ENCODE measurements at regions not wholly inside any gene's neighbourhood (a gene's known extent, or its start where the extent isn't known, plus 50 kb on each side); places are given as distances from the start of the nearest gene placed in this dataset.

DNA sequence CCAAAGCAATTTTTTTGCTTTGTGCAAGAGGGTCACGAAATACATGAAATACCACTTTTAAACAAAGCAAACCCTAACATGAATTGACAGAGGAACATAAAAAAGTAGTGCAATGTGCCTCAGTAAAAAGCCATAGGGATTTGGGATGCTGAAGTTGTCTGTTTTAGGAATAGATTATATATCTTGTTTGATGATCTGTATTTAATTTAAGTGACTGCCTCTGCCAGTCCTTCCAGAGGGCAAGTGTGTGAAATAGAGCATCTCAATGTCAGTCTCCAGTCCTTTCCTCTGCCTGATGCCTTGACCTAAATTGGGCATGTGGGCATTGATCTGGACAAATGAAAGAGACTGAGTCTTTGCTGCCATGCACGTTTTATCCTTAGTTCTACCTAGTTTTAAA is 222.8 kb downstream of the PTPRC start:
- TF ChIP-seq POLR2AphosphoS5 (IDR thresholded peaks at IDR 0.05; ENCODE audit: low read depth, low read length): no peak
- BruUV-seq (replicated peaks): no TSS peak
- H3K4me1 ChIP-seq (ENCODE audit: control insufficient read depth, insufficient read depth, low read length): no peaks in the 10 kb centered on the region; the same call in 1 of the 2 replicates
- POLR2A ChIA-PET: no interaction called here
- no peaks in the 10 kb centered on the region for H3K9me3 ChIP-seq (ENCODE audit: control insufficient read depth, insufficient read depth, low read depth, low read length)
- intact Hi-C loops (cut with micrococcal nuclease; ENCODE audit: unreplicated experiment): no loop called here
- no peak for DNase-seq (ENCODE audit: low read depth, low spot score)
- no peaks in the 10 kb centered on the region; the same call in 1 of the 2 replicates for H3K36me3 ChIP-seq (ENCODE audit: control insufficient read depth, insufficient read depth, low read length)
- in situ Hi-C loops (cut with HindIII; ENCODE audit: low pct_unique_long_range_greater_than_20kb, low sequenced_read_pairs): no loop called here
- H3K27ac ChIP-seq (ENCODE audit: low read length): no peak overlapping the region
- no peak overlapping the region for H3K4me3 ChIP-seq (ENCODE audit: low read depth in 2 of 2, low read length in 2 of 2)
- no peaks in the 10 kb centered on the region for H3K27me3 ChIP-seq (ENCODE audit: control insufficient read depth, insufficient read depth, low read length)
- CTCF ChIA-PET: no interaction called here
- ATAC-seq: no peak

DNA sequence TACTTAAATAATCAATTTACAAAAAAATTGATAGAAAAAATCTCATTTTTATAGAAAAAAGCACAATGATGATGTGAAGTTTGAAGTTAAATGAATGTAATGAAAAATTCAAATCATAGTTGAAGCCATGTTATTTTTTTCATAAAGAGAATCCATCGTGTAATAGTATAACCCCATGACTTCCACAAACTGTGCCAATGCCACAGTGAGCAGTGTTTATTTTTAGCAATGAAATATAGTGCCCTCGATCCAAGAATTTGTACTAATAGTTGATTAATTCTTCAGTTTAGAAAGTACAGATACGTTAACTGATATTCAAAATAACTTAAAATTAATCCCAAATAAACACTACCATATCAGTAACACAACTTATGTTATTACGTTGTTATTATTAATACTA is 225.9 kb downstream of the PTPRC start:
- Histone ChIP-seq H3K4me3 (ENCODE audit: low read depth in 2 of 2, low read length in 2 of 2) (no peak overlapping the region), H3K4me1 (ENCODE audit: control insufficient read depth, insufficient read depth, low read length) (no peaks in the 10 kb centered on the region; the same call in 1 of the 2 replicates), H3K9me3 (ENCODE audit: control insufficient read depth, insufficient read depth, low read depth, low read length) (no peaks in the 10 kb centered on the region), H3K27ac (ENCODE audit: low read length) (no peak overlapping the region), H3K36me3 (ENCODE audit: control insufficient read depth, insufficient read depth, low read length) (no peaks in the 10 kb centered on the region; the same call in 1 of the 2 replicates), H3K27me3 (ENCODE audit: control insufficient read depth, insufficient read depth, low read length) (no peaks in the 10 kb centered on the region)
- ChIA-PET POLR2A (no interaction called here), CTCF (no interaction called here)
- no peak for TF ChIP-seq SIN3A (IDR thresholded peaks at IDR 0.05; ENCODE audit: borderline replicate concordance, insufficient read depth, low read depth, low read length)
- no peak for TF ChIP-seq POLR2AphosphoS5 (IDR thresholded peaks at IDR 0.05; ENCODE audit: low read depth, low read length)
- DNase-seq (ENCODE audit: low read depth, low spot score) (no peak), ATAC-seq (no peak)
- in situ Hi-C loops (cut with HindIII; ENCODE audit: low pct_unique_long_range_greater_than_20kb, low sequenced_read_pairs): no loop called here
- intact Hi-C loops (cut with micrococcal nuclease; ENCODE audit: unreplicated experiment): no loop called here
- BruUV-seq (replicated peaks): no TSS peak

DNA sequence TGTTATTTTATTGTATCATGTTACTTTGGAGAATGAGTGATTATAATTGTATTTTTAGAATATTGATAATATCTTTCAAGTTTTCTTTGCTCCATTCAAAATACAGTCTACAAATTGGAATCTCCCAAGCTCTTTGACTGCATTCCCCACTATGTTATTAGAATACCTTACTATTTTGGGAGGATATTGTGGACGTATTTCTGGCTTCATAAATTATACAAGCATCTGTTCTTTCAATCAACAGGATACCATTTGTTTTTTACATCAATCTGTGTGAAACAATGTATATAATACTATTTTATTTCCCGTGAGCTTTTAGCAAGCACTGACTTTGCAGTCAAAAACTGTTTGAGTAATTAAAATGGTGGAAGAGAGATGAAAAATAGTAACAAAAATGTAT is 226.5 kb downstream of the PTPRC start:
- intact Hi-C loops (cut with micrococcal nuclease; ENCODE audit: unreplicated experiment) (no loop called here), in situ Hi-C loops (cut with HindIII; ENCODE audit: low pct_unique_long_range_greater_than_20kb, low sequenced_read_pairs) (no loop called here)
- H3K36me3 ChIP-seq (ENCODE audit: control insufficient read depth, insufficient read depth, low read length): no peaks in the 10 kb centered on the region; the same call in 1 of the 2 replicates
- no peaks in the 10 kb centered on the region for H3K27me3 ChIP-seq (ENCODE audit: control insufficient read depth, insufficient read depth, low read length)
- no peak overlapping the region for H3K27ac ChIP-seq (ENCODE audit: low read length)
- DNase-seq (ENCODE audit: low read depth, low spot score) (no peak), ATAC-seq (no peak)
- BruUV-seq (replicated peaks): no TSS peak
- TF ChIP-seq TCF7L2 (IDR thresholded peaks at IDR 0.05; ENCODE audit: low read depth, low read length) (no peak), POLR2AphosphoS5 (IDR thresholded peaks at IDR 0.05; ENCODE audit: low read depth, low read length) (no peak), SIN3A (IDR thresholded peaks at IDR 0.05; ENCODE audit: borderline replicate concordance, insufficient read depth, low read depth, low read length) (no peak)
- TF ChIP-seq, protein P1, sequence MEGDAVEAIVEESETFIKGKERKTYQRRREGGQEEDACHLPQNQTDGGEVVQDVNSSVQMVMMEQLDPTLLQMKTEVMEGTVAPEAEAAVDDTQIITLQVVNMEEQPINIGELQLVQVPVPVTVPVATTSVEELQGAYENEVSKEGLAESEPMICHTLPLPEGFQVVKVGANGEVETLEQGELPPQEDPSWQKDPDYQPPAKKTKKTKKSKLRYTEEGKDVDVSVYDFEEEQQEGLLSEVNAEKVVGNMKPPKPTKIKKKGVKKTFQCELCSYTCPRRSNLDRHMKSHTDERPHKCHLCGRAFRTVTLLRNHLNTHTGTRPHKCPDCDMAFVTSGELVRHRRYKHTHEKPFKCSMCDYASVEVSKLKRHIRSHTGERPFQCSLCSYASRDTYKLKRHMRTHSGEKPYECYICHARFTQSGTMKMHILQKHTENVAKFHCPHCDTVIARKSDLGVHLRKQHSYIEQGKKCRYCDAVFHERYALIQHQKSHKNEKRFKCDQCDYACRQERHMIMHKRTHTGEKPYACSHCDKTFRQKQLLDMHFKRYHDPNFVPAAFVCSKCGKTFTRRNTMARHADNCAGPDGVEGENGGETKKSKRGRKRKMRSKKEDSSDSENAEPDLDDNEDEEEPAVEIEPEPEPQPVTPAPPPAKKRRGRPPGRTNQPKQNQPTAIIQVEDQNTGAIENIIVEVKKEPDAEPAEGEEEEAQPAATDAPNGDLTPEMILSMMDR (IDR thresholded peaks at IDR 0.05): no peak
- TF ChIP-seq, protein P2, sequence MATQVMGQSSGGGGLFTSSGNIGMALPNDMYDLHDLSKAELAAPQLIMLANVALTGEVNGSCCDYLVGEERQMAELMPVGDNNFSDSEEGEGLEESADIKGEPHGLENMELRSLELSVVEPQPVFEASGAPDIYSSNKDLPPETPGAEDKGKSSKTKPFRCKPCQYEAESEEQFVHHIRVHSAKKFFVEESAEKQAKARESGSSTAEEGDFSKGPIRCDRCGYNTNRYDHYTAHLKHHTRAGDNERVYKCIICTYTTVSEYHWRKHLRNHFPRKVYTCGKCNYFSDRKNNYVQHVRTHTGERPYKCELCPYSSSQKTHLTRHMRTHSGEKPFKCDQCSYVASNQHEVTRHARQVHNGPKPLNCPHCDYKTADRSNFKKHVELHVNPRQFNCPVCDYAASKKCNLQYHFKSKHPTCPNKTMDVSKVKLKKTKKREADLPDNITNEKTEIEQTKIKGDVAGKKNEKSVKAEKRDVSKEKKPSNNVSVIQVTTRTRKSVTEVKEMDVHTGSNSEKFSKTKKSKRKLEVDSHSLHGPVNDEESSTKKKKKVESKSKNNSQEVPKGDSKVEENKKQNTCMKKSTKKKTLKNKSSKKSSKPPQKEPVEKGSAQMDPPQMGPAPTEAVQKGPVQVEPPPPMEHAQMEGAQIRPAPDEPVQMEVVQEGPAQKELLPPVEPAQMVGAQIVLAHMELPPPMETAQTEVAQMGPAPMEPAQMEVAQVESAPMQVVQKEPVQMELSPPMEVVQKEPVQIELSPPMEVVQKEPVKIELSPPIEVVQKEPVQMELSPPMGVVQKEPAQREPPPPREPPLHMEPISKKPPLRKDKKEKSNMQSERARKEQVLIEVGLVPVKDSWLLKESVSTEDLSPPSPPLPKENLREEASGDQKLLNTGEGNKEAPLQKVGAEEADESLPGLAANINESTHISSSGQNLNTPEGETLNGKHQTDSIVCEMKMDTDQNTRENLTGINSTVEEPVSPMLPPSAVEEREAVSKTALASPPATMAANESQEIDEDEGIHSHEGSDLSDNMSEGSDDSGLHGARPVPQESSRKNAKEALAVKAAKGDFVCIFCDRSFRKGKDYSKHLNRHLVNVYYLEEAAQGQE (IDR thresholded peaks at IDR 0.05; ENCODE audit: insufficient read depth in 1 of 2, low read depth in 2 of 2, low read length in 1 of 2): no peak
- H3K4me1 ChIP-seq (ENCODE audit: control insufficient read depth, insufficient read depth, low read length): no peaks in the 10 kb centered on the region; the same call in 1 of the 2 replicates
- POLR2A ChIA-PET: no interaction called here
- CTCF ChIA-PET: no interaction called here
- no peaks in the 10 kb centered on the region for H3K9me3 ChIP-seq (ENCODE audit: control insufficient read depth, insufficient read depth, low read depth, low read length)
- no peak overlapping the region for H3K4me3 ChIP-seq (ENCODE audit: low read depth in 2 of 2, low read length in 2 of 2)
